ENCODE measurements at regions not wholly inside any gene's neighbourhood (a gene's known extent, or its start where the extent isn't known, plus 50 kb on each side); places are given as distances from the start of the nearest gene placed in this dataset.

GRCh38 chr12:105479710-105480109 is 149.2 kb downstream of the C12orf75 start:
- TF ChIP-seq ZBTB33 (IDR thresholded peaks at IDR 0.05; ENCODE audit: extremely low read depth, insufficient replicate concordance, low read length) (no peak), CEBPB (IDR thresholded peaks at IDR 0.05; ENCODE audit: low read depth) (no peak), EGR1 (IDR thresholded peaks at IDR 0.05; ENCODE audit: low read depth) (no peak), POLR2A (IDR thresholded peaks at IDR 0.05; ENCODE audit: borderline replicate concordance, extremely low read depth, insufficient read depth, insufficient read length) (no peak), SIN3A (IDR thresholded peaks at IDR 0.05; ENCODE audit: low read depth) (no peak), EZH2 (IDR thresholded peaks at IDR 0.05) (no peak), ATF3 (IDR thresholded peaks at IDR 0.05) (no peak), TCF7L2 (IDR thresholded peaks at IDR 0.05; ENCODE audit: borderline replicate concordance, extremely low read depth, insufficient read depth, insufficient read length) (no peak), ELF1 (IDR thresholded peaks at IDR 0.05; ENCODE audit: borderline replicate concordance, low read depth) (no peak), RAD21 (IDR thresholded peaks at IDR 0.05; ENCODE audit: low read depth) (no peak), REST (IDR thresholded peaks at IDR 0.05; ENCODE audit: low read depth) (no peak), SP1 (IDR thresholded peaks at IDR 0.05; ENCODE audit: low read depth) (no peak), ZFX (IDR thresholded peaks at IDR 0.05) (no peak), EZH2phosphoT487 (IDR thresholded peaks at IDR 0.05; ENCODE audit: borderline replicate concordance) (no peak), CBX3 (IDR thresholded peaks at IDR 0.05; ENCODE audit: low read depth) (no peak), CTCF (IDR thresholded peaks at IDR 0.05 in 2 of 3, conservative IDR thresholded peaks at IDR 0.05 in 1 of 3; ENCODE audit: borderline replicate concordance in 1 of 3, insufficient read depth in 1 of 3, low read depth in 2 of 3, low read length in 2 of 3) (no peak), POLR2AphosphoS5 (IDR thresholded peaks at IDR 0.05; ENCODE audit: low read depth, low read length) (no peak), ZNF274 (IDR thresholded peaks at IDR 0.05; ENCODE audit: low read depth, low read length) (no peak), JUND (IDR thresholded peaks at IDR 0.05) (no peak)
- Histone ChIP-seq H2AFZ (ENCODE audit: low read depth, low read length, poor library complexity, severe bottlenecking) (no peak overlapping the region), H3K79me2 (ENCODE audit: insufficient read depth, low read length) (no peaks in the 10 kb centered on the region), H3K4me2 (ENCODE audit: low read length) (no peak overlapping the region), H3K9ac (ENCODE audit: low read length) (no peak overlapping the region), H4K20me1 (ENCODE audit: insufficient read depth) (no peaks in the 10 kb centered on the region), H3K27me3 (ENCODE audit: insufficient read depth, low read length) (no peaks in the 10 kb centered on the region), H3K4me1 (ENCODE audit: control insufficient read depth in 1 of 2, insufficient read depth in 2 of 2, low read length in 2 of 2) (no peaks in the 10 kb centered on the region), H3K9me2 (ENCODE audit: insufficient read depth) (no peaks in the 10 kb centered on the region), H3K27ac (ENCODE audit: low read depth, low read length) (no peak overlapping the region), H3K9me3 (ENCODE audit: control insufficient read depth in 1 of 2, insufficient read depth in 1 of 2, low read depth in 1 of 2, low read length in 2 of 2) (no peaks in the 10 kb centered on the region), H3K4me3 (replicated peaks in 1 of 2; ENCODE audit: low read depth in 1 of 2, low read length in 2 of 2) (no peak overlapping the region), H3K36me3 (ENCODE audit: control insufficient read depth in 1 of 2, insufficient read depth in 2 of 2, low read length in 2 of 2) (no peaks in the 10 kb centered on the region)
- ATAC-seq = no peak
- intact Hi-C loops (cut with micrococcal nuclease) = no loop called here
- ChIA-PET RAD21 (ENCODE audit: low non-redundant PET in 1 of 2, low total read pairs in 2 of 2, uncharacterized antibody in 2 of 2, unreplicated experiment in 2 of 2) (no interaction called here), CTCF (no interaction called here), POLR2A (no interaction called here)
- DNase-seq (ENCODE audit: low read depth, low spot score) = no peak
- no TSS peak for BruUV-seq (replicated peaks)
